Activated effector memory CD4-positive, alpha-beta T cell treated with anti-CD3 and anti-CD28 coated beads, Interleukin-2, amount 50 U/mL, for 16 hours (primary cell): ENCODE measurements at regions not wholly inside any gene's neighbourhood (a gene's known extent, or its start where the extent isn't known, plus 50 kb on each side); places are given as distances from the start of the nearest gene placed in this dataset.
"Not testable (repeated sequence)": the region's sequence is repeated elsewhere in the genome, so short reads cannot be mapped to it uniquely, and the experiment has no call there.

Experiments used
- DNase-seq: peaks from one replicate; pipeline ENCODE4 v3.0.0-alpha.2; 2020

- not testable (repeated sequence) for DNase-seq
These were observed 60.5 kb downstream of the AREG start for GRCh38 chr4:74505355-74505978.

- DNase-seq, result not testable (repeated sequence)
These were observed 64.4 kb downstream of the AREG start for GRCh38 chr4:74509363-74509762.

- no peak for DNase-seq
These were observed 71.4 kb downstream of the AREG start for GRCh38 chr4:74516303-74516702.

GRCh38 chr4:74517996-74518395 is 73.1 kb downstream of the AREG start:
- no peak for DNase-seq

- DNase-seq, result no peak
These were observed 77.5 kb downstream of the AREG start for GRCh38 chr4:74522251-74522991.

- DNase-seq, result no peak
These were observed 78.2 kb downstream of the AREG start for GRCh38 chr4:74523096-74523495.

GRCh38 chr4:74524985-74525384 is 80.0 kb downstream of the AREG start:
- no peak for DNase-seq

- no peak for DNase-seq
These were observed 82.1 kb downstream of the AREG start for GRCh38 chr4:74527049-74527448.

GRCh38 chr4:74528178-74528577 is 83.2 kb downstream of the AREG start:
- no peak for DNase-seq

- DNase-seq, result no peak
These were observed 84.5 kb downstream of the AREG start for GRCh38 chr4:74529284-74530041.

- no peak for DNase-seq
These were observed 87.2 kb downstream of the AREG start for GRCh38 chr4:74531963-74532794.

- DNase-seq, result no peak
These were observed 89.2 kb downstream of the AREG start for GRCh38 chr4:74534121-74534520.

- no peak for DNase-seq
These were observed 90.0 kb downstream of the AREG start for GRCh38 chr4:74534936-74535335.

- DNase-seq, result no peak
These were observed 90.6 kb downstream of the AREG start for GRCh38 chr4:74535512-74535911.

- no peak for DNase-seq
These were observed 91.6 kb downstream of the AREG start for GRCh38 chr4:74536557-74536956.

GRCh38 chr4:74537459-74537858 is 92.5 kb downstream of the AREG start:
- DNase-seq, result no peak

GRCh38 chr4:74539044-74539790 is 94.3 kb downstream of the AREG start:
- DNase-seq, result no peak

GRCh38 chr4:74540193-74540592 is 95.3 kb downstream of the AREG start:
- DNase-seq, result no peak

GRCh38 chr4:74541667-74542066 is 96.7 kb downstream of the AREG start:
- no peak for DNase-seq

- no peak for DNase-seq
These were observed 98.4 kb downstream of the AREG start for GRCh38 chr4:74543231-74543781.

GRCh38 chr4:74543983-74544382 is 99.0 kb downstream of the AREG start:
- DNase-seq, result no peak
